ENCODE measurements at regions not wholly inside any gene's neighbourhood (a gene's known extent, or its start where the extent isn't known, plus 50 kb on each side); places are given as distances from the start of the nearest gene placed in this dataset.
A peak's percentile ranks its signal among the peaks of the same experiment; 100 is the strongest.

GRCh38 chr16:76885776-76886537, 305.0 kb upstream of the MON1B start:
- WGBS (ENCODE audit: insufficient coverage), result 92% methylated on average over 3 of the region's 5 CpGs
- no peak for DNase-seq
- H3K4me1 ChIP-seq (ENCODE audit: control extremely low read depth in 1 of 4, control insufficient read depth in 4 of 4, insufficient read depth in 4 of 4, low read length in 3 of 4), result no peaks in the 10 kb centered on the region
- POLR2A ChIA-PET, result no interaction called here
- H3K4me3 ChIP-seq (ENCODE audit: control insufficient read depth in 1 of 7, extremely low read depth in 1 of 7, insufficient read depth in 4 of 7, low read depth in 2 of 7, low read length in 6 of 7), result no peak overlapping the region
- H3K9me3 ChIP-seq (ENCODE audit: control extremely low read depth in 1 of 5, control insufficient read depth in 4 of 5, insufficient read depth in 2 of 5, low read depth in 1 of 5, low read length in 4 of 5), result no peaks in the 10 kb centered on the region
- CTCF ChIA-PET, result no interaction called here
- H3K36me3 ChIP-seq (ENCODE audit: control insufficient read depth in 4 of 4, insufficient read depth in 4 of 4, low read length in 3 of 4), result no peaks in the 10 kb centered on the region
- no peak overlapping the region for H3K27ac ChIP-seq (ENCODE audit: insufficient read depth in 1 of 2, low read depth in 1 of 2, low read length in 2 of 2, poor library complexity in 1 of 2, severe bottlenecking in 2 of 2)
- peaks cover 0 to 2% (median 0%) of the 10 kb centered on the region in 5 experiments for H3K27me3 ChIP-seq (replicated peaks in 2 of 5; ENCODE audit: control insufficient read depth in 4 of 5, insufficient read depth in 5 of 5, low read length in 4 of 5)

GRCh38 chr16:76897816-76898215, 293.2 kb upstream of the MON1B start:
- H3K36me3 ChIP-seq (ENCODE audit: control insufficient read depth in 4 of 4, insufficient read depth in 4 of 4, low read length in 3 of 4), result no peaks in the 10 kb centered on the region
- DNase-seq, result no peak
- no peaks in the 10 kb centered on the region for H3K4me1 ChIP-seq (ENCODE audit: control extremely low read depth in 1 of 4, control insufficient read depth in 4 of 4, insufficient read depth in 4 of 4, low read length in 3 of 4)
- H3K27ac ChIP-seq (ENCODE audit: insufficient read depth in 1 of 2, low read depth in 1 of 2, low read length in 2 of 2, poor library complexity in 1 of 2, severe bottlenecking in 2 of 2), result no peak overlapping the region
- no peaks in the 10 kb centered on the region for H3K9me3 ChIP-seq (ENCODE audit: control extremely low read depth in 1 of 5, control insufficient read depth in 4 of 5, insufficient read depth in 2 of 5, low read depth in 1 of 5, low read length in 4 of 5)
- H3K4me3 ChIP-seq (ENCODE audit: control insufficient read depth in 1 of 7, extremely low read depth in 1 of 7, insufficient read depth in 4 of 7, low read depth in 2 of 7, low read length in 6 of 7), result no peak overlapping the region
- no peaks in the 10 kb centered on the region for H3K27me3 ChIP-seq (replicated peaks in 2 of 5; ENCODE audit: control insufficient read depth in 4 of 5, insufficient read depth in 5 of 5, low read length in 4 of 5)
- POLR2A ChIA-PET, result interaction anchor here (0.7 kb wide), 1 partner anchor 66 kb away, joined by 5 read pairs; no protein-coding TSS in a partner anchor
- CTCF ChIA-PET, result no interaction called here
- WGBS (ENCODE audit: insufficient coverage), result no CpG with 5 or more reads among the region's 1 CpG

GRCh38 chr16:76899767-76900166, 291.2 kb upstream of the MON1B start:
- CTCF ChIA-PET, result no interaction called here
- no peak for DNase-seq
- Histone ChIP-seq H3K27me3 (replicated peaks in 2 of 5; ENCODE audit: control insufficient read depth in 4 of 5, insufficient read depth in 5 of 5, low read length in 4 of 5) (no peaks in the 10 kb centered on the region), H3K4me3 (ENCODE audit: control insufficient read depth in 1 of 7, extremely low read depth in 1 of 7, insufficient read depth in 4 of 7, low read depth in 2 of 7, low read length in 6 of 7) (no peak overlapping the region), H3K36me3 (ENCODE audit: control insufficient read depth in 4 of 4, insufficient read depth in 4 of 4, low read length in 3 of 4) (no peaks in the 10 kb centered on the region), H3K9me3 (ENCODE audit: control extremely low read depth in 1 of 5, control insufficient read depth in 4 of 5, insufficient read depth in 2 of 5, low read depth in 1 of 5, low read length in 4 of 5) (no peaks in the 10 kb centered on the region), H3K27ac (ENCODE audit: insufficient read depth in 1 of 2, low read depth in 1 of 2, low read length in 2 of 2, poor library complexity in 1 of 2, severe bottlenecking in 2 of 2) (no peak overlapping the region), H3K4me1 (ENCODE audit: control extremely low read depth in 1 of 4, control insufficient read depth in 4 of 4, insufficient read depth in 4 of 4, low read length in 3 of 4) (no peaks in the 10 kb centered on the region)
- POLR2A ChIA-PET, result no interaction called here

GRCh38 chr16:76900285-76901263, 290.4 kb upstream of the MON1B start:
- Histone ChIP-seq H3K27me3 (replicated peaks in 2 of 5; ENCODE audit: control insufficient read depth in 4 of 5, insufficient read depth in 5 of 5, low read length in 4 of 5) (no peaks in the 10 kb centered on the region), H3K4me3 (ENCODE audit: control insufficient read depth in 1 of 7, extremely low read depth in 1 of 7, insufficient read depth in 4 of 7, low read depth in 2 of 7, low read length in 6 of 7) (peak overlapping the region in 1 of 7 experiments; percentile 2), H3K9me3 (ENCODE audit: control extremely low read depth in 1 of 5, control insufficient read depth in 4 of 5, insufficient read depth in 2 of 5, low read depth in 1 of 5, low read length in 4 of 5) (no peaks in the 10 kb centered on the region), H3K27ac (ENCODE audit: insufficient read depth in 1 of 2, low read depth in 1 of 2, low read length in 2 of 2, poor library complexity in 1 of 2, severe bottlenecking in 2 of 2) (no peak overlapping the region), H3K36me3 (ENCODE audit: control insufficient read depth in 4 of 4, insufficient read depth in 4 of 4, low read length in 3 of 4) (no peaks in the 10 kb centered on the region), H3K4me1 (ENCODE audit: control extremely low read depth in 1 of 4, control insufficient read depth in 4 of 4, insufficient read depth in 4 of 4, low read length in 3 of 4) (no peaks in the 10 kb centered on the region)
- 92% methylated on average over 3 of the region's 6 CpGs for WGBS (ENCODE audit: insufficient coverage)
- no peak for DNase-seq
- CTCF ChIA-PET, result no interaction called here
- POLR2A ChIA-PET, result no interaction called here

- CTCF ChIA-PET, result no interaction called here
- POLR2A ChIA-PET, result no interaction called here
- WGBS (ENCODE audit: insufficient coverage), result 95% methylated on average over 2 of the region's 2 CpGs
Measured at GRCh38 chr16:76906552-76906951, 284.4 kb upstream of the MON1B start.

GRCh38 chr16:76910931-76911330, 280.1 kb upstream of the MON1B start:
- Histone ChIP-seq H3K36me3 (ENCODE audit: control insufficient read depth in 4 of 4, insufficient read depth in 4 of 4, low read length in 3 of 4) (no peaks in the 10 kb centered on the region), H3K9me3 (ENCODE audit: control extremely low read depth in 1 of 5, control insufficient read depth in 4 of 5, insufficient read depth in 2 of 5, low read depth in 1 of 5, low read length in 4 of 5) (no peaks in the 10 kb centered on the region), H3K4me1 (ENCODE audit: control extremely low read depth in 1 of 4, control insufficient read depth in 4 of 4, insufficient read depth in 4 of 4, low read length in 3 of 4) (no peaks in the 10 kb centered on the region), H3K27ac (ENCODE audit: insufficient read depth in 1 of 2, low read depth in 1 of 2, low read length in 2 of 2, poor library complexity in 1 of 2, severe bottlenecking in 2 of 2) (no peak overlapping the region), H3K4me3 (ENCODE audit: control insufficient read depth in 1 of 7, extremely low read depth in 1 of 7, insufficient read depth in 4 of 7, low read depth in 2 of 7, low read length in 6 of 7) (no peak overlapping the region), H3K27me3 (replicated peaks in 2 of 5; ENCODE audit: control insufficient read depth in 4 of 5, insufficient read depth in 5 of 5, low read length in 4 of 5) (no peaks in the 10 kb centered on the region)
- CTCF ChIA-PET, result no interaction called here
- POLR2A ChIA-PET, result no interaction called here
- no peak for DNase-seq
- 95% methylated on average over 3 of the region's 3 CpGs for WGBS (ENCODE audit: insufficient coverage)

More at GRCh38 chr16:76906552-76906951, 284.4 kb upstream of the MON1B start:
- Histone ChIP-seq H3K27ac (ENCODE audit: insufficient read depth in 1 of 2, low read depth in 1 of 2, low read length in 2 of 2, poor library complexity in 1 of 2, severe bottlenecking in 2 of 2) (no peak overlapping the region), H3K4me3 (ENCODE audit: control insufficient read depth in 1 of 7, extremely low read depth in 1 of 7, insufficient read depth in 4 of 7, low read depth in 2 of 7, low read length in 6 of 7) (no peak overlapping the region), H3K27me3 (replicated peaks in 2 of 5; ENCODE audit: control insufficient read depth in 4 of 5, insufficient read depth in 5 of 5, low read length in 4 of 5) (no peaks in the 10 kb centered on the region), H3K9me3 (ENCODE audit: control extremely low read depth in 1 of 5, control insufficient read depth in 4 of 5, insufficient read depth in 2 of 5, low read depth in 1 of 5, low read length in 4 of 5) (no peaks in the 10 kb centered on the region), H3K4me1 (ENCODE audit: control extremely low read depth in 1 of 4, control insufficient read depth in 4 of 4, insufficient read depth in 4 of 4, low read length in 3 of 4) (no peaks in the 10 kb centered on the region), H3K36me3 (ENCODE audit: control insufficient read depth in 4 of 4, insufficient read depth in 4 of 4, low read length in 3 of 4) (no peaks in the 10 kb centered on the region)
- no peak for DNase-seq

- POLR2A ChIA-PET, result no interaction called here
Measured at GRCh38 chr16:76913046-76913445, 277.9 kb upstream of the MON1B start.

More at GRCh38 chr16:76913046-76913445, 277.9 kb upstream of the MON1B start:
- no CpG with 5 or more reads among the region's 1 CpG for WGBS (ENCODE audit: insufficient coverage)
- CTCF ChIA-PET, result no interaction called here
- Histone ChIP-seq H3K27me3 (replicated peaks in 2 of 5; ENCODE audit: control insufficient read depth in 4 of 5, insufficient read depth in 5 of 5, low read length in 4 of 5) (no peaks in the 10 kb centered on the region), H3K36me3 (ENCODE audit: control insufficient read depth in 4 of 4, insufficient read depth in 4 of 4, low read length in 3 of 4) (no peaks in the 10 kb centered on the region), H3K4me1 (ENCODE audit: control extremely low read depth in 1 of 4, control insufficient read depth in 4 of 4, insufficient read depth in 4 of 4, low read length in 3 of 4) (no peaks in the 10 kb centered on the region), H3K27ac (ENCODE audit: insufficient read depth in 1 of 2, low read depth in 1 of 2, low read length in 2 of 2, poor library complexity in 1 of 2, severe bottlenecking in 2 of 2) (no peak overlapping the region), H3K4me3 (ENCODE audit: control insufficient read depth in 1 of 7, extremely low read depth in 1 of 7, insufficient read depth in 4 of 7, low read depth in 2 of 7, low read length in 6 of 7) (no peak overlapping the region), H3K9me3 (ENCODE audit: control extremely low read depth in 1 of 5, control insufficient read depth in 4 of 5, insufficient read depth in 2 of 5, low read depth in 1 of 5, low read length in 4 of 5) (no peaks in the 10 kb centered on the region)
- no peak for DNase-seq
